H1 (cell line): ENCODE measurements at regions not wholly inside any gene's neighbourhood (a gene's known extent, or its start where the extent isn't known, plus 50 kb on each side); places are given as distances from the start of the nearest gene placed in this dataset.

Experiments
- CTCF ChIA-PET: fragments of 300-600 bp; sonication (Branson Sonifier 250); formaldehyde crosslinking; loops from one replicate; lab custom pipeline; 2021; ENCODE audit not compliant: partially characterized antibody; lab: Charles Lee
- POLR2A ChIA-PET: fragments of 300-600 bp; sonication (Branson Sonifier 250); formaldehyde crosslinking; loops from one replicate; lab custom pipeline; 2021; ENCODE audit warnings: inconsistent platforms; ENCODE audit not compliant: partially characterized antibody; lab: Charles Lee
- DNase-seq, 2 experiments: peaks; one replicate each; pipeline versions ENCODE4 v3.0.0 to v3.0.0-alpha.2; 2010 to 2022; ENCODE audit warnings: low spot score in 2 of 2, low read depth in 1 of 2, mixed read lengths in 1 of 2
- FAIRE-seq: peaks from 2 replicates; lab custom pipeline; 2011; peaks lifted over from hg19 to GRCh38; lab: Jason Lieb, UNC
- H2AFZ ChIP-seq: 2 replicates; pipeline ENCODE4 v1.8.1; 2012; ENCODE audit warnings: low read length, inconsistent platforms
- H2AK5ac ChIP-seq: 2 replicates; pipeline ENCODE4 v1.6.1; 2013; ENCODE audit warnings: low read depth, low read length
- H2BK120ac ChIP-seq: replicated peaks from 2 replicates; pipeline ENCODE3; 2013; ENCODE audit warnings: low read depth, low read length, inconsistent platforms
- H2BK12ac ChIP-seq: 2 replicates; pipeline ENCODE4 v1.6.1; 2013; ENCODE audit warnings: low read depth, low read length
- H2BK15ac ChIP-seq: 2 replicates; pipeline ENCODE4 v1.6.1; 2013; ENCODE audit warnings: low read length
- H2BK20ac ChIP-seq: 2 replicates; pipeline ENCODE4 v1.6.1; 2013; ENCODE audit warnings: low read length
- H2BK5ac ChIP-seq: 2 replicates; pipeline ENCODE4 v1.6.1; 2013; ENCODE audit warnings: low read depth, low read length
- H3K14ac ChIP-seq: 2 replicates; pipeline ENCODE4 v1.6.1; 2013; ENCODE audit warnings: inconsistent platforms; ENCODE audit not compliant: insufficient read length
- H3K18ac ChIP-seq: 2 replicates; pipeline ENCODE4 v1.6.1; 2013; ENCODE audit warnings: low read length; ENCODE audit errors: extremely low read depth
- H3K23ac ChIP-seq: 2 replicates; pipeline ENCODE4 v1.6.1; 2013; ENCODE audit warnings: inconsistent platforms; ENCODE audit not compliant: insufficient read length
- H3K23me2 ChIP-seq: 2 replicates; pipeline ENCODE4 v1.6.1; 2013; ENCODE audit warnings: low read depth, low read length
- H3K27ac ChIP-seq: 2 replicates; pipeline ENCODE4 v1.6.1; 2011; ENCODE audit warnings: low read depth, low read length, inconsistent platforms
- H3K27me3 ChIP-seq, 4 experiments: replicated peaks in 1 of 4; 1 replicate in 1 of 4; 2 replicates in 3 of 4; pipeline versions ENCODE4 v1.6.1 to v1.8.1; 2011 to 2013; ENCODE audit warnings: low read length in 3 of 4, mild to moderate bottlenecking in 3 of 4, inconsistent platforms in 2 of 4, mixed read lengths in 2 of 4, moderate library complexity in 1 of 4; ENCODE audit not compliant: control insufficient read depth in 3 of 4, insufficient read depth in 3 of 4; ENCODE audit errors: extremely low read depth in 1 of 4
- H3K36me3 ChIP-seq, 4 experiments: 2 replicates each; pipeline versions ENCODE4 v1.6.1 to v1.8.1; 2011 to 2013; ENCODE audit warnings: mild to moderate bottlenecking in 4 of 4, low read length in 3 of 4, moderate library complexity in 2 of 4, control low read depth in 1 of 4, inconsistent platforms in 1 of 4; ENCODE audit not compliant: insufficient read depth in 4 of 4, control insufficient read depth in 2 of 4
- H3K4ac ChIP-seq: replicated peaks from 2 replicates; pipeline ENCODE3; 2013; ENCODE audit warnings: low read length, low read depth, mixed read lengths, inconsistent platforms; ENCODE audit not compliant: insufficient read length
- H3K4me1 ChIP-seq, 4 experiments: replicated peaks in 1 of 4; 1 replicate in 1 of 4; 2 replicates in 3 of 4; pipeline versions ENCODE4 v1.6.1 to v1.8.1; 2011 to 2013; ENCODE audit warnings: low read length in 3 of 4, inconsistent platforms in 2 of 4, mixed read lengths in 1 of 4; ENCODE audit not compliant: insufficient read depth in 4 of 4, control insufficient read depth in 3 of 4
- H3K4me2 ChIP-seq, 2 experiments: 2 replicates each; pipeline versions ENCODE4 v1.6.1 to v1.8.1; 2011 to 2013; ENCODE audit warnings: low read depth in 2 of 2, low read length in 2 of 2, control low read depth in 1 of 2, inconsistent platforms in 1 of 2, mild to moderate bottlenecking in 1 of 2; ENCODE audit not compliant: insufficient read depth in 1 of 2
- H3K4me3 ChIP-seq, 4 experiments: fragments of 200-600, 300-600 bp in 1 of 4; sonication (generic), shearing (Covaris generic), sonication (Bioruptor Twin) in 1 of 4; 2 replicates each; pipeline versions ENCODE4 v1.5.1 to v1.8.1; 2011 to 2016; ENCODE audit warnings: low read length in 4 of 4, low read depth in 3 of 4, control low read depth in 2 of 4, inconsistent platforms in 2 of 4, mild to moderate bottlenecking in 2 of 4, mixed read lengths in 1 of 4, moderate library complexity in 1 of 4; ENCODE audit not compliant: insufficient read depth in 2 of 4; ENCODE audit errors: extremely low read depth in 1 of 4
- H3K56ac ChIP-seq: replicated peaks from 2 replicates; pipeline ENCODE3; 2013; ENCODE audit warnings: low read depth, mild to moderate bottlenecking, mixed read lengths, low read length, inconsistent platforms; ENCODE audit not compliant: insufficient read length
- H3K79me1 ChIP-seq: 2 replicates; pipeline ENCODE4 v1.6.1; 2013; ENCODE audit warnings: low read depth, low read length, control low read depth
- H3K79me2 ChIP-seq, 2 experiments: 2 replicates each; pipeline versions ENCODE4 v1.6.1 to v1.8.1; 2012 to 2013; ENCODE audit warnings: low read length in 2 of 2, mild to moderate bottlenecking in 2 of 2, inconsistent platforms in 1 of 2; ENCODE audit not compliant: insufficient read depth in 2 of 2, control insufficient read depth in 1 of 2
- H3K9ac ChIP-seq, 4 experiments: replicated peaks in 1 of 4; 1 replicate in 1 of 4; 2 replicates in 3 of 4; pipeline versions ENCODE4 v1.6.1 to v1.8.1; 2011 to 2013; ENCODE audit warnings: low read depth in 3 of 4, low read length in 3 of 4, control low read depth in 2 of 4, mild to moderate bottlenecking in 2 of 4, moderate library complexity in 2 of 4, inconsistent platforms in 1 of 4; ENCODE audit errors: extremely low read depth in 1 of 4
- H3K9me3 ChIP-seq, 2 experiments: 2 replicates each; pipeline versions ENCODE4 v1.6.1 to v1.8.1; 2012 to 2013; ENCODE audit warnings: mild to moderate bottlenecking in 2 of 2, moderate library complexity in 2 of 2, control low read depth in 1 of 2, inconsistent platforms in 1 of 2, low read depth in 1 of 2, low read length in 1 of 2, mixed read lengths in 1 of 2; ENCODE audit not compliant: insufficient read depth in 2 of 2
- H4K20me1 ChIP-seq, 2 experiments: replicated peaks in 1 of 2; 2 replicates each; pipeline versions ENCODE3 to v1.8.1; 2011 to 2013; ENCODE audit warnings: inconsistent platforms in 2 of 2, low read length in 2 of 2, mild to moderate bottlenecking in 1 of 2; ENCODE audit not compliant: insufficient read depth in 2 of 2, control insufficient read depth in 1 of 2
- H4K5ac ChIP-seq: 2 replicates; pipeline ENCODE4 v1.6.1; 2013; ENCODE audit warnings: low read length, low read depth, mixed read lengths, inconsistent platforms; ENCODE audit not compliant: insufficient read length
- H4K8ac ChIP-seq: 2 replicates; pipeline ENCODE4 v1.8.0; 2013; ENCODE audit warnings: mild to moderate bottlenecking, moderate library complexity, low read length, inconsistent platforms; ENCODE audit not compliant: insufficient read depth; ENCODE audit errors: extremely low read depth
- H4K91ac ChIP-seq: replicated peaks from 2 replicates; pipeline ENCODE3; 2013; ENCODE audit warnings: low read length, mixed read lengths, inconsistent platforms; ENCODE audit not compliant: insufficient read length
- CBX5 ChIP-seq: fragments of 300-800, 300-1000 bp; sonication (generic); IDR thresholded peaks from 2 replicates; pipeline ENCODE4 v1.7.1; 2016; ENCODE audit warnings: antibody characterized with exemption, low read length, low read depth
- JUN ChIP-seq: IDR thresholded peaks from 2 replicates; pipeline ENCODE4 v1.6.1; 2011; ENCODE audit warnings: low read depth, mild to moderate bottlenecking, improper control_type of control experiment, low read length
- WGBS, 2 experiments: shearing (Covaris generic) in 1 of 2; methylation state at CpG; one replicate each; pipeline versions ENCODE4 v1.1.6 to v1.1.7; 2013 to 2015; ENCODE audit warnings: low lambda C conversion rate in 2 of 2, mixed read lengths in 2 of 2, inconsistent platforms in 1 of 2, low coverage in 1 of 2, missing lambda C conversion rate in 1 of 2; ENCODE audit not compliant: insufficient replicate concordance in 2 of 2, insufficient coverage in 1 of 2, insufficient read length in 1 of 2; ENCODE audit errors: extremely low coverage in 1 of 2, missing lambda C conversion rate in 1 of 2; 5-methylcytosine and 5-hydroxymethylcytosine counted together

DNA sequence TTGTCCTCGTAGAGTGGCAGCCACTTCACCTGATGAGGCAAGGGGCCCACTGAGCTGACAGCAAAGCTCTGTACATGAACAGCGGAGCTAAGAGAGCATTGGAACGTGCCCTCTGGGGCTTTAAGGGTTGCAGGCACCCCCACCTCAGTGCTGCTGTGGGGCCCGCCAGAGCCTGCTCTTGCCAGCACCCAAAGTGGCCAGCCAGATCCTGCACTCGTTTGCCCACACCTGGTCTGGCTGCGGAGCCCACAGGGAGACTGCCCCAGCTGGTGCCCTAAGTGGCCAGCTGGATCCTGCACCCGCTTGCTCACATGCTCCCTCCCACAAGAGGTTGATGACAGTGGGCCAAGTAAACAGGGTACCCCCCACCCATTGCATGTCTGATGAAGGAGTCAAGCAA, 783.4 kb upstream of the MIR17HG start:
- WGBS, 2 experiments = 89% methylated on average over 7 of the region's 7 CpGs; no CpG with 5 or more reads in 1 of the 2 experiments
- Histone ChIP-seq H3K36me3 (no peaks in the 10 kb centered on the region), H4K8ac (no peak overlapping the region), H3K79me2 (no peaks in the 10 kb centered on the region), H2BK5ac (no peak overlapping the region), H3K14ac (no peak overlapping the region), H3K23ac (no peak overlapping the region), H3K4me3 (no peak overlapping the region), H2AFZ (no peak overlapping the region), H3K56ac (no peak overlapping the region), H2AK5ac (no peak overlapping the region), H3K9me3 (no peaks in the 10 kb centered on the region), H2BK120ac (no peak overlapping the region), H2BK12ac (no peak overlapping the region), H3K23me2 (no peaks in the 10 kb centered on the region), H2BK20ac (no peak overlapping the region), H3K27me3 (no peaks in the 10 kb centered on the region), H4K20me1 (no peaks in the 10 kb centered on the region), H2BK15ac (no peak overlapping the region), H4K5ac (no peak overlapping the region), H3K9ac (no peak overlapping the region), H3K4me1 (no peaks in the 10 kb centered on the region), H3K18ac (no peak overlapping the region), H3K27ac (no peak overlapping the region), H4K91ac (no peak overlapping the region), H3K79me1 (no peaks in the 10 kb centered on the region), H3K4me2 (no peak overlapping the region), H3K4ac (no peak overlapping the region)
- ChIA-PET CTCF (no interaction called here), POLR2A (no interaction called here)
- TF ChIP-seq JUN (no peak), CBX5 (no peak)
- DNase-seq (no peak), FAIRE-seq (no peak)
